Lower lobe of right lung (tissue), 2 donors: ENCODE measurements at regions not wholly inside any gene's neighbourhood (a gene's known extent, or its start where the extent isn't known, plus 50 kb on each side); places are given as distances from the start of the nearest gene placed in this dataset.

Source experiments
- ATAC-seq, 2 donors: fragments of 200-7000 bp; cut with Tn5 transposase; one replicate each; pipeline ENCODE4 v1.9.1; 2020 to 2022; ENCODE audit warnings: mild to moderate bottlenecking in 2 of 2, moderate library complexity in 2 of 2
- DNase-seq: peaks from one replicate; pipeline ENCODE4 v3.0.0-alpha.2; 2020
- H3K27ac ChIP-seq: fragments of 200-600 bp; one replicate; pipeline ENCODE4 v1.8.0; 2022
- H3K27me3 ChIP-seq: fragments of 200-600 bp; one replicate; pipeline ENCODE4 v1.8.0; 2022; ENCODE audit warnings: low read depth
- H3K36me3 ChIP-seq: fragments of 200-600 bp; one replicate; pipeline ENCODE4 v1.8.0; 2022; ENCODE audit warnings: mild to moderate bottlenecking
- H3K4me1 ChIP-seq: fragments of 200-600 bp; one replicate; pipeline ENCODE4 v1.8.0; 2022
- H3K4me3 ChIP-seq: fragments of 200-600 bp; one replicate; pipeline ENCODE4 v1.8.0; 2022; ENCODE audit warnings: mild to moderate bottlenecking
- H3K9me3 ChIP-seq: fragments of 200-600 bp; one replicate; pipeline ENCODE4 v1.8.0; 2022
- CTCF ChIP-seq: fragments of 200-600 bp; IDR thresholded peaks from one replicate; pipeline ENCODE4 v1.8.0; 2022; ENCODE audit warnings: antibody characterized with exemption, mild to moderate bottlenecking
- intact Hi-C: fragments of 100-400 bp; cut with DNase I; formaldehyde crosslinking; loops from one replicate; pipeline ENCODE4 v1.11.0; 2022
- donor health status: DM: no; HTN: yes; CAD: no; lungs with severe emphysema.

GRCh38 chr4:20572976-20573375, 127.3 kb upstream of the PACRGL start:
- no peaks in the 10 kb centered on the region for H3K9me3 ChIP-seq
- no peak overlapping the region for H3K4me3 ChIP-seq
- H3K27ac ChIP-seq = no peak overlapping the region
- DNase-seq (no peak), ATAC-seq (no peak)
- H3K4me1 ChIP-seq = no peaks in the 10 kb centered on the region
- H3K36me3 ChIP-seq = no peaks in the 10 kb centered on the region
- no peaks in the 10 kb centered on the region for H3K27me3 ChIP-seq
- intact Hi-C loops = no loop called here
- TF ChIP-seq CTCF = no peak

- H3K36me3 ChIP-seq = no peaks in the 10 kb centered on the region
- no peak for TF ChIP-seq CTCF
- ATAC-seq (no peak), DNase-seq (no peak)
- intact Hi-C loops = no loop called here
- H3K4me1 ChIP-seq = no peaks in the 10 kb centered on the region
- no peak overlapping the region for H3K27ac ChIP-seq
- H3K27me3 ChIP-seq = no peaks in the 10 kb centered on the region
- H3K4me3 ChIP-seq = no peak overlapping the region
- no peaks in the 10 kb centered on the region for H3K9me3 ChIP-seq
Measured at GRCh38 chr4:20574986-20575385, 125.3 kb upstream of the PACRGL start.

GRCh38 chr4:20575486-20575885, 124.8 kb upstream of the PACRGL start:
- intact Hi-C loops = no loop called here
- Histone ChIP-seq H3K36me3 (no peaks in the 10 kb centered on the region), H3K9me3 (no peaks in the 10 kb centered on the region), H3K27me3 (no peaks in the 10 kb centered on the region), H3K4me3 (no peak overlapping the region), H3K4me1 (no peaks in the 10 kb centered on the region), H3K27ac (no peak overlapping the region)
- TF ChIP-seq CTCF = no peak
- DNase-seq = no peak
- no peak for ATAC-seq

- no peak for ATAC-seq
- intact Hi-C loops = no loop called here
- TF ChIP-seq CTCF = no peak
- no peak for DNase-seq
- no peaks in the 10 kb centered on the region for H3K36me3 ChIP-seq
- H3K4me1 ChIP-seq = no peaks in the 10 kb centered on the region
- no peaks in the 10 kb centered on the region for H3K9me3 ChIP-seq
- no peak overlapping the region for H3K27ac ChIP-seq
- H3K27me3 ChIP-seq = no peaks in the 10 kb centered on the region
- no peak overlapping the region for H3K4me3 ChIP-seq
Measured at GRCh38 chr4:20576861-20577260, 123.4 kb upstream of the PACRGL start.

- Histone ChIP-seq H3K4me3 (no peak overlapping the region), H3K27me3 (no peaks in the 10 kb centered on the region), H3K27ac (no peak overlapping the region), H3K36me3 (no peaks in the 10 kb centered on the region), H3K4me1 (no peaks in the 10 kb centered on the region), H3K9me3 (no peaks in the 10 kb centered on the region)
- TF ChIP-seq CTCF = no peak
- DNase-seq (no peak), ATAC-seq (no peak)
- intact Hi-C loops = no loop called here
Measured at GRCh38 chr4:20577702-20578101, 122.6 kb upstream of the PACRGL start.

- DNase-seq (no peak), ATAC-seq (no peak)
- Histone ChIP-seq H3K27ac (no peak overlapping the region), H3K4me1 (no peaks in the 10 kb centered on the region), H3K27me3 (no peaks in the 10 kb centered on the region), H3K9me3 (no peaks in the 10 kb centered on the region), H3K4me3 (no peak overlapping the region), H3K36me3 (no peaks in the 10 kb centered on the region)
- no peak for TF ChIP-seq CTCF
- intact Hi-C loops = no loop called here
Measured at GRCh38 chr4:20580907-20581306, 119.4 kb upstream of the PACRGL start.
